ENCODE measurements at regions not wholly inside any gene's neighbourhood (a gene's known extent, or its start where the extent isn't known, plus 50 kb on each side); places are given as distances from the start of the nearest gene placed in this dataset.

GRCh38 chr6:80939480-80939879 is 813.0 kb downstream of the TENT5A start:
- no peak overlapping the region for H3K4me2 ChIP-seq (ENCODE audit: insufficient read depth in 1 of 2, low read depth in 2 of 2, low read length in 2 of 2)
- H2BK20ac ChIP-seq (ENCODE audit: low read length): no peak overlapping the region
- no peak overlapping the region for H3K23ac ChIP-seq (ENCODE audit: insufficient read length)
- H3K4ac ChIP-seq (replicated peaks; ENCODE audit: insufficient read length, low read depth, low read length): no peak overlapping the region
- no peak overlapping the region for H2AK5ac ChIP-seq (ENCODE audit: low read depth, low read length)
- H3K36me3 ChIP-seq (ENCODE audit: control insufficient read depth in 2 of 4, insufficient read depth in 4 of 4, low read length in 3 of 4): no peaks in the 10 kb centered on the region
- no peaks in the 10 kb centered on the region for H4K20me1 ChIP-seq (replicated peaks in 1 of 2; ENCODE audit: control insufficient read depth in 1 of 2, insufficient read depth in 2 of 2, low read length in 2 of 2)
- FAIRE-seq: no peak
- H3K79me2 ChIP-seq (ENCODE audit: control insufficient read depth in 1 of 2, insufficient read depth in 2 of 2, low read length in 2 of 2): no peaks in the 10 kb centered on the region
- TF ChIP-seq HDAC2 (IDR thresholded peaks at IDR 0.05; ENCODE audit: borderline replicate concordance in 1 of 2, low read depth in 2 of 2, low read length in 2 of 2) (no peak), YY1 (IDR thresholded peaks at IDR 0.05; ENCODE audit: low read depth, low read length) (no peak), PHF8 (conservative IDR thresholded peaks at IDR 0.05; ENCODE audit: low read depth, low read length) (no peak), SP1 (IDR thresholded peaks at IDR 0.05; ENCODE audit: low read depth, low read length) (no peak), SIRT6 (IDR thresholded peaks at IDR 0.05; ENCODE audit: low read length) (no peak), FOSL1 (IDR thresholded peaks at IDR 0.05; ENCODE audit: insufficient read depth, low read depth, low read length) (no peak), POU5F1 (IDR thresholded peaks at IDR 0.05; ENCODE audit: low read depth, low read length) (no peak), RBBP5 (IDR thresholded peaks at IDR 0.05; ENCODE audit: borderline replicate concordance, low read depth, low read length) (no peak), POLR2AphosphoS5 (IDR thresholded peaks at IDR 0.05; ENCODE audit: low read depth, low read length) (no peak)
- no peaks in the 10 kb centered on the region for H3K23me2 ChIP-seq (ENCODE audit: low read depth, low read length)
- no peak overlapping the region for H3K27ac ChIP-seq (ENCODE audit: low read depth, low read length)
- H4K8ac ChIP-seq (ENCODE audit: extremely low read depth, insufficient read depth, low read length): no peak overlapping the region
- H2AFZ ChIP-seq (ENCODE audit: low read length): no peak overlapping the region
- ChIA-PET POLR2A (ENCODE audit: partially characterized antibody) (no interaction called here), CTCF (ENCODE audit: partially characterized antibody) (interaction anchor here (1.3 kb wide), 1 partner anchor 10 kb away, joined by 4 read pairs; no protein-coding TSS in a partner anchor)
- H3K4me1 ChIP-seq (replicated peaks in 1 of 4; ENCODE audit: control insufficient read depth in 3 of 4, insufficient read depth in 4 of 4, low read length in 3 of 4): no peaks in the 10 kb centered on the region
- H2BK12ac ChIP-seq (ENCODE audit: low read depth, low read length): no peak overlapping the region
- H3K4me3 ChIP-seq (ENCODE audit: extremely low read depth in 1 of 4, insufficient read depth in 2 of 4, low read depth in 3 of 4, low read length in 4 of 4): no peak overlapping the region
- H3K56ac ChIP-seq (replicated peaks; ENCODE audit: insufficient read length, low read depth, low read length): no peak overlapping the region
- WGBS, 2 experiments (ENCODE audit: extremely low coverage in 1 of 2, insufficient coverage in 1 of 2, insufficient read length in 1 of 2, insufficient replicate concordance in 2 of 2, low coverage in 1 of 2, low lambda C conversion rate in 2 of 2, missing lambda C conversion rate in 1 of 2): 92% methylated on average over 4 of the region's 4 CpGs; no CpG with 5 or more reads in 1 of the 2 experiments
- no peak overlapping the region for H2BK5ac ChIP-seq (ENCODE audit: low read depth, low read length)
- H2BK15ac ChIP-seq (ENCODE audit: low read length): no peak overlapping the region
- DNase-seq (ENCODE audit: low read depth in 1 of 2, low spot score in 2 of 2): no peak
- no peak overlapping the region for H3K9ac ChIP-seq (replicated peaks in 1 of 4; ENCODE audit: extremely low read depth in 1 of 4, low read depth in 3 of 4, low read length in 3 of 4)
- H3K14ac ChIP-seq (ENCODE audit: insufficient read length): no peak overlapping the region
- no peaks in the 10 kb centered on the region for H3K79me1 ChIP-seq (ENCODE audit: low read depth, low read length)
- H3K9me3 ChIP-seq (ENCODE audit: insufficient read depth in 2 of 2, low read depth in 1 of 2, low read length in 1 of 2): 0 out of 4 replicates have a peak, but pooled peaks cover 0 to 3% of the 10 kb centered on the region in 2 experiments
- H4K91ac ChIP-seq (replicated peaks; ENCODE audit: insufficient read length, low read length): no peak overlapping the region
- H3K18ac ChIP-seq (ENCODE audit: extremely low read depth, low read length): no peak overlapping the region
- no peak overlapping the region for H2BK120ac ChIP-seq (replicated peaks; ENCODE audit: low read depth, low read length)
- no peak overlapping the region for H4K5ac ChIP-seq (ENCODE audit: insufficient read length, low read depth, low read length)
- H3K27me3 ChIP-seq (replicated peaks in 1 of 4; ENCODE audit: control insufficient read depth in 3 of 4, extremely low read depth in 1 of 4, insufficient read depth in 3 of 4, low read length in 3 of 4): no peaks in the 10 kb centered on the region

Data from H1 (cell line).